HL-60 (cell line): ENCODE measurements at regions not wholly inside any gene's neighbourhood (a gene's known extent, or its start where the extent isn't known, plus 50 kb on each side); places are given as distances from the start of the nearest gene placed in this dataset.

Experiments
- CTCF ChIP-seq: IDR thresholded peaks from one replicate; pipeline ENCODE4 v1.5.1; 2011; ENCODE audit warnings: low read length, control low read depth, inconsistent platforms; ENCODE audit not compliant: insufficient read depth
- POLR2AphosphoS5 ChIP-seq: IDR thresholded peaks from 2 replicates; pipeline ENCODE4 v1.6.1; 2012; ENCODE audit warnings: low read depth
- TF ChIP-seq, protein P1 (sequence below): IDR thresholded peaks from 2 replicates; pipeline ENCODE4 v1.6.1; 2012; ENCODE audit warnings: low read depth; ENCODE audit not compliant: insufficient replicate concordance

- no peak for TF ChIP-seq CTCF
- TF ChIP-seq, protein P1, sequence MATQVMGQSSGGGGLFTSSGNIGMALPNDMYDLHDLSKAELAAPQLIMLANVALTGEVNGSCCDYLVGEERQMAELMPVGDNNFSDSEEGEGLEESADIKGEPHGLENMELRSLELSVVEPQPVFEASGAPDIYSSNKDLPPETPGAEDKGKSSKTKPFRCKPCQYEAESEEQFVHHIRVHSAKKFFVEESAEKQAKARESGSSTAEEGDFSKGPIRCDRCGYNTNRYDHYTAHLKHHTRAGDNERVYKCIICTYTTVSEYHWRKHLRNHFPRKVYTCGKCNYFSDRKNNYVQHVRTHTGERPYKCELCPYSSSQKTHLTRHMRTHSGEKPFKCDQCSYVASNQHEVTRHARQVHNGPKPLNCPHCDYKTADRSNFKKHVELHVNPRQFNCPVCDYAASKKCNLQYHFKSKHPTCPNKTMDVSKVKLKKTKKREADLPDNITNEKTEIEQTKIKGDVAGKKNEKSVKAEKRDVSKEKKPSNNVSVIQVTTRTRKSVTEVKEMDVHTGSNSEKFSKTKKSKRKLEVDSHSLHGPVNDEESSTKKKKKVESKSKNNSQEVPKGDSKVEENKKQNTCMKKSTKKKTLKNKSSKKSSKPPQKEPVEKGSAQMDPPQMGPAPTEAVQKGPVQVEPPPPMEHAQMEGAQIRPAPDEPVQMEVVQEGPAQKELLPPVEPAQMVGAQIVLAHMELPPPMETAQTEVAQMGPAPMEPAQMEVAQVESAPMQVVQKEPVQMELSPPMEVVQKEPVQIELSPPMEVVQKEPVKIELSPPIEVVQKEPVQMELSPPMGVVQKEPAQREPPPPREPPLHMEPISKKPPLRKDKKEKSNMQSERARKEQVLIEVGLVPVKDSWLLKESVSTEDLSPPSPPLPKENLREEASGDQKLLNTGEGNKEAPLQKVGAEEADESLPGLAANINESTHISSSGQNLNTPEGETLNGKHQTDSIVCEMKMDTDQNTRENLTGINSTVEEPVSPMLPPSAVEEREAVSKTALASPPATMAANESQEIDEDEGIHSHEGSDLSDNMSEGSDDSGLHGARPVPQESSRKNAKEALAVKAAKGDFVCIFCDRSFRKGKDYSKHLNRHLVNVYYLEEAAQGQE, result no peak
- no peak for TF ChIP-seq POLR2AphosphoS5
Observed at GRCh38 chr5:23303435-23303834, 204.0 kb upstream of the PRDM9 start.
